GM12865 (cell line): ENCODE measurements at regions not wholly inside any gene's neighbourhood (a gene's known extent, or its start where the extent isn't known, plus 50 kb on each side); places are given as distances from the start of the nearest gene placed in this dataset.
A peak's percentile ranks its signal among the peaks of the same experiment; 100 is the strongest.

Source experiments
- DNase-seq: peaks from one replicate; pipeline ENCODE4 v3.0.0; 2010; ENCODE audit warnings: low read depth
- H3K4me3 ChIP-seq: 2 replicates; pipeline ENCODE4 v1.5.1; 2011; ENCODE audit warnings: mild to moderate bottlenecking, low read depth, low read length, control low read depth
- TF ChIP-seq, protein P1 (sequence below): IDR thresholded peaks from 2 replicates; pipeline ENCODE4 v1.5.1; 2011; ENCODE audit warnings: low read length, control low read depth, low read depth, inconsistent platforms; ENCODE audit not compliant: insufficient read depth; ENCODE audit errors: missing control alignments

DNA sequence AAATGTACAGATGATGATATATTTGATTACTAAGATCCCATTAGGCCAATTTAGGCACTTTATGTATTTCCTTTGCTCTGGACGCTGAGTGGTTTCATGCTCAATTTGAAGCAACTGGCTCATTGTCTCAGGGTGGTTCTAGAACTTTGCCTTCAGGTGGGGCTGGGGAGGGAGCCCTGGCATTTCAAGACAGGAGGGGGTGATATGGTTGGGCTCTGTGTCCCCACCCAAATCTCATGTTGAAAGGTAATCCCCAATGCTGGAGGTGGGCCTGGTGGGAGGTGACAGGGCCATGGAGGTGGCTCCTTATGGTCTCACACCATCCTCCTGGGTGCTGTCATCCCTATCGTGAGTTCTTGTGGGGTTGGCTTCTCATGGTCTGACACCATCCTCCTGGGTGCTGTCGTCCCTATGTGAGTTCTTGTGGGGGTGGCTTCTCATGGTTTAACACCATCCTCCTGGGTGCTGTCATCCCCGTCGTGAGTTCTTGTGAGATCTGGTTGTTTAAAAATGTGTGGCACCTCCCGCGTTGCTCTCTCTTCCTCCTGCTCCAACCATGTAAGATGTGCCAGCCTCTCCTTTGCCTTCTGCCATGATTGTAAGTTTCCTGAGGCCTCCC, 151.5 kb upstream of the KLF6 start:
- DNase-seq = no peak
- TF ChIP-seq, protein P1, sequence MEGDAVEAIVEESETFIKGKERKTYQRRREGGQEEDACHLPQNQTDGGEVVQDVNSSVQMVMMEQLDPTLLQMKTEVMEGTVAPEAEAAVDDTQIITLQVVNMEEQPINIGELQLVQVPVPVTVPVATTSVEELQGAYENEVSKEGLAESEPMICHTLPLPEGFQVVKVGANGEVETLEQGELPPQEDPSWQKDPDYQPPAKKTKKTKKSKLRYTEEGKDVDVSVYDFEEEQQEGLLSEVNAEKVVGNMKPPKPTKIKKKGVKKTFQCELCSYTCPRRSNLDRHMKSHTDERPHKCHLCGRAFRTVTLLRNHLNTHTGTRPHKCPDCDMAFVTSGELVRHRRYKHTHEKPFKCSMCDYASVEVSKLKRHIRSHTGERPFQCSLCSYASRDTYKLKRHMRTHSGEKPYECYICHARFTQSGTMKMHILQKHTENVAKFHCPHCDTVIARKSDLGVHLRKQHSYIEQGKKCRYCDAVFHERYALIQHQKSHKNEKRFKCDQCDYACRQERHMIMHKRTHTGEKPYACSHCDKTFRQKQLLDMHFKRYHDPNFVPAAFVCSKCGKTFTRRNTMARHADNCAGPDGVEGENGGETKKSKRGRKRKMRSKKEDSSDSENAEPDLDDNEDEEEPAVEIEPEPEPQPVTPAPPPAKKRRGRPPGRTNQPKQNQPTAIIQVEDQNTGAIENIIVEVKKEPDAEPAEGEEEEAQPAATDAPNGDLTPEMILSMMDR = no peak
- H3K4me3 ChIP-seq = no peak overlapping the region

DNA sequence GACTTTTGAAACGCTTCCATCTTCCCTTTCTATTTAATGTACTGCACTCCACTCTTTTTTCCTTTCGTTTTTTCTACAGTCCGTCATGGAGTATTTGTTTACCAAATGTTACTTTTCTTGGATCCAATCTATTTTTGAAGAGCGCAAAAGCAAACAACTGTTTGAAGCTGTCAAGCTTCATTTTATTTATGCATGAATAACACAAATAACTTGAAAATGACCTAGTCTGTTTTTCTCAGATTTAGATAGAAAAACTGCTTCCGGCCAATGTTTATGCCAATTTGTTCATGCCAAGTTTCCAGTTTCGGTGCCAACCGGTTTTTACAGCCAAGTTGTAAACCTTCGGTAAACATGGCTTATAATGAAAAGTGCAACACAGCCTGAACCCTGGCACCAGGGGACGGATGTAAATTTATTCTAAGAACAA, 150.9 kb upstream of the KLF6 start:
- DNase-seq = peak; percentile 13
- TF ChIP-seq, protein P1 = no peak
- no peak overlapping the region; the same call in 1 of the 2 replicates for H3K4me3 ChIP-seq

DNA sequence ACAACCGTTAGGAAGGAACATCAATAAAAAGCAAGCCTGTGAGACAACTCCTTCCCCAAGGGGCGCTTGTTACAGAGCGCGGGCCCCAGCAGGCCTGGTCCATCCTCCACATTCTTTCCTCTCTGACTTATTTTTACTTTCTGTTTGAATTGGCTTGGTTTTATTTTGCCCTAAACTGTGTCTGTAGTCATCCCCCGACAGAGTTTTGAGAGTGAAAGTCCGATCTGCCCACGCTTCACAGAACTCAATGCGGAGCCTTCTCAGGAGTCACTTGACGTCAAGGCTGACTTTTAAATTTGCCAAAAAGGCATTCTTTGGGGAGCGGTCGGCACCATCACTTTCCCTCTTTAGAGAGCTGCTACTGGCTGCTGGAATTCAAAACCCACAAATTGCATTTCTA, 150.1 kb upstream of the KLF6 start:
- peak overlapping the region; percentile 19 for H3K4me3 ChIP-seq
- peak; percentile 92 for DNase-seq
- TF ChIP-seq, protein P1 = peak; percentile 2

DNA sequence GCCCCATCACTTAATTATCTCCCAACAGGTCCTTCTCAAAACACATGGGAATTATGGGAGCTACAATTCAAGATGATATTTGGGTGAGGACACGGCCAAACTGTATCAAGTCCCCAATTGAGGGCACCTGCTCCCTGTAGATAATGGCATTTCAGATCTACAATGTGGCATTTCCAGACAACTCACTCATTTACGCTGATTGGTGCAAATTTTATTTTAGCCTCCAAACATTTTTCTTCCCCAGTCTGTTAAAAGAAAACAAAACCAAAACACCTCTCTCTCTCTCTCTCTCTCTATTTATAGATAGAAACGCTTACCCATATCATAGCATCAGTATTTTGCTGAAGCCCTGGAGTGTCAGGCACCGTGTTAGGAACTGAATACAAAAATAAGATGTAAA, 148.7 kb upstream of the KLF6 start:
- TF ChIP-seq, protein P1 = no peak

DNA sequence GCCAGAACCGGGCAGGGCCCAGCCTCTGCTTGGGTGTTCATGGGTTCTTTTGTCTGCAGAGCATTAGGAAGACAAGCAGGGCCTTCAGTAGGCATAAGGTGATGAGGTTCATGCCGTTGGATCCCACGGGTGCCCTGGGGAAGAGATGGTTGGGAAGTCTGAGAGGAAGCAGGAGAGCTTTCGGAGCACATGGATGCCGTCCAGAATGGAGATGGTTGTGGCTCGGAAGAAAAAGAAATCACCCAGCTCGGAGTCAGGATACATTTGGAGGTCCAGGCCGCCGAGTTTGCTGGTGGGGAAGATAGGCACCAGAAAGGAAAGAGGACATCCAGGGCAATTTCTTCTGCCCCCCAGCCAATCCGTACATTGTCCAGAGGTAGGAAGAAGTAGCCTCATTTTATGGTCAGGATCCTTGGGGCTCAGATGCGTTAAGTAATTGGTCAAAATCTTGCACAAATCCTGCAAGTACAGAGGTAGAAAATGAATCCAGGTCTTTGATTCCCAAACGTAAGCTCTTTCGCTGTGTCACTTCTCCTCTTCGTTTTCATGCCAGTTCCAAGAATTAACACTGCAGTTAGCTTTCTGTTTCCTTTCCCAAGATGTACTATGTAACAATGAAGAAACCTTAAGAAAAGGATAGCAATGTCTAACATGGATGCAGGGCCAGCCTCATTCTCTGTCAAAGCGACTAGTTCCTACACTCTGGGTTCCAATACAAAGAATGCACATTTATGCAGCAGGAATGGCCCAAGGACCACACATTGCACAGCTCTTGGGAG, 147.8 kb upstream of the KLF6 start:
- TF ChIP-seq, protein P1 = no peak
- DNase-seq = no peak
- H3K4me3 ChIP-seq = no peak overlapping the region

More for the DNA sequence above, 148.7 kb upstream of the KLF6 start:
- DNase-seq = no peak
- no peak overlapping the region for H3K4me3 ChIP-seq

DNA sequence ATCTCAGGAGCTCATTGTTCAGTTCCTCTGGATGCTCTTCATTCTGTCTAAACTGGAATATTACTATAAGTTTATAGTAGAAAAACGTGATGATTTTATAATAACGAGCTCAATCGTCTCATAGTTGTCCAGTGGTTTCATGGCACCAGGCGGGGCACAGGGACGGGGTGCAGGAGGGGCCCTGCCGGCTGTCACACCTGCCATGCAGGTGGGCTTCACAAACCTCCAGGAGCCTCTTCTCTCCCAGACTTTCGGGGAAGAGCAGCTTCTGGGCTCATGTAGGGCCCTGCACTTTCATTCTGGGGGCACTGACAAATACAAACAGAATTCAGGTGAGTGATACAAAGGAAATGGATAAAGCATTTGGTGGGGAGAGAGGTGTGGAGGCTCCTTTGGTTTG, 146.9 kb upstream of the KLF6 start:
- TF ChIP-seq, protein P1 = no peak
- no peak for DNase-seq
- no peak overlapping the region for H3K4me3 ChIP-seq
